ENCODE measurements at regions not wholly inside any gene's neighbourhood (a gene's known extent, or its start where the extent isn't known, plus 50 kb on each side); places are given as distances from the start of the nearest gene placed in this dataset.
"Not testable (repeated sequence)": the region's sequence is repeated elsewhere in the genome, so short reads cannot be mapped to it uniquely, and the experiment has no call there.

DNA sequence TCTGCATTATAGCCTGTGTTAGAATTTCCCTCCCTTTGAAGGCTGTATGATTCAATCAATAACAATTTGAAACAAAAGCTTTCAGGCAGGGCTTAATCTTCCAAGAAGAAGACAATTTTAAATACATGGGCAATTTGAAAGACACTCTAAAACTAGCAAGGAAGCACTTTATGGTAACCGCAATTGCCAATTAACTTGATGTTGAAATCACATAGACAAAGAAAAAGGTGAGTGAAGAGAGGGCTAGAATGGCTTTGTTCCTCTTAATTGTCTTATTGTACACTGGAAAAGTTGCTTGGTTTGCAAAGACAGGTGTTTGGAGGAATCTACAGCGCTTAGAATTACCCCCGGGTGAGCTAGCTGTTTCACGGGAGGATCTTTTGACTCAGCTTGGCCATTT lies 74.4 kb upstream of the PRKX start (continued):
- TF ChIP-seq TEAD2 (tag; IDR thresholded peaks at IDR 0.05) (no peak), ZFPM2 (CRISPR knock-in tag; IDR thresholded peaks at IDR 0.05) (no peak), COPS2 (conservative IDR thresholded peaks at IDR 0.05) (no peak)

DNA sequence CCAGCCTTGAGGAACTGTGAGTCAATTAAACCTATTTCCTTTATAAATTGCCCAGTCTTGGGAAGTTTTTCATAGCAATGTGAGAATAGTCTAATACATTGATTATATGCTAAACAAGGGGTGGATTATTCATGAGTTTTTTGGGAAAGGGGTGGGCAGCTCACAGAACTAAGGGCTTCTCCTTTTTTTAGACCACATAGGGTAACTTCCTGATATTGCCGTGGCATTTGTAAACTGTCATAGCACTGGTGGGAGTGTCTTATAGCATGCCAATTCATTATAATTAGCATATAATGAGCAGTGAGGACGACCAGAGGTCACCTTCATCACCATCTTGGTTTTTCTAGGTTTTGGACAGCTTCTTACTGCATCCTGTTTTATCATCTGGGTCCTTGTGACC lies 72.4 kb upstream of the PRKX start:
- peaks cover 3 to 18% of the 10 kb centered on the region in 2 experiments; a peak in 4 of 5 replicates for H3K27me3 ChIP-seq (ENCODE audit: control insufficient read depth in 2 of 2, insufficient read depth in 2 of 2, low read length in 2 of 2)
- H3K27ac ChIP-seq (ENCODE audit: extremely low read depth, low read depth, low read length); H3K9me3 ChIP-seq (replicated peaks; ENCODE audit: control insufficient read depth, insufficient read depth, low read depth, low read length); H3K9ac ChIP-seq (ENCODE audit: insufficient read depth in 1 of 2, low read depth in 2 of 2, low read length in 2 of 2); FAIRE-seq; intact Hi-C loops (cut with micrococcal nuclease); H3K9me1 ChIP-seq (ENCODE audit: control insufficient read depth, insufficient read depth, low read length); H3K4me2 ChIP-seq (ENCODE audit: insufficient read depth, low read length); CTCF ChIA-PET (ENCODE audit: low intra/inter-chr PET ratio); H3K79me2 ChIP-seq (ENCODE audit: control insufficient read depth, insufficient read depth, low read length); BruUV-seq (replicated peaks); ATAC-seq; POLR2A ChIA-PET; H3K4me3 ChIP-seq; H2AFZ ChIP-seq (ENCODE audit: low read depth, low read length); DNase-seq (ENCODE audit: extremely low read depth in 1 of 4, low spot score in 3 of 4); H4K20me1 ChIP-seq (replicated peaks; ENCODE audit: control insufficient read depth, insufficient read depth, low read length); in situ Hi-C loops (cut with MboI); H3K36me3 ChIP-seq (ENCODE audit: control insufficient read depth, insufficient read depth, low read length); H3K4me1 ChIP-seq (replicated peaks in 1 of 2; ENCODE audit: control insufficient read depth in 2 of 2, insufficient read depth in 2 of 2, low read length in 2 of 2): not testable (repeated sequence)
- WGBS (ENCODE audit: insufficient coverage, low coverage, missing lambda C conversion rate) = 0% methylated on average over 2 of the region's 2 CpGs

DNA sequence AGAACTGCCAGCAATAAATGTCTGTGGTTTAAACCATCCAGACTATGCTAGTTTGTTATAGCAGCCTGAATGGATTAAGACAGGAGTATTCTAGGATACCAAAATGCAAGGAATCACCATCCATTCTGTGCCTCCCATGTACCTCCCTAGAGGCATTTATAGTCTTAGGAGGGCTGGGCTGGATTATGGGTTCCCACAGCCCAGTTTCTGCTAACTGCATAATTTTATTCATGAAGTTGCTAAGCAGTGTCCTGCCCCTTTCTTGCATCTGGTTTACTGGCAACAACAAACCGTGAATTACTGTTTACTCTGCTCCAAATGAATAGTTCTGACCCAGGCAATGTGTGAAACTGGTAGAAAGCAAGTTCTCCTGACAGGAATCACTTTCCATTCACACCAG lies 67.1 kb upstream of the PRKX start:
- Histone ChIP-seq H3K27ac (ENCODE audit: extremely low read depth, low read depth, low read length) (no peak overlapping the region), H4K20me1 (replicated peaks; ENCODE audit: control insufficient read depth, insufficient read depth, low read length) (no peaks in the 10 kb centered on the region), H3K9ac (ENCODE audit: insufficient read depth in 1 of 2, low read depth in 2 of 2, low read length in 2 of 2) (no peak overlapping the region), H3K9me1 (ENCODE audit: control insufficient read depth, insufficient read depth, low read length) (no peaks in the 10 kb centered on the region), H3K36me3 (ENCODE audit: control insufficient read depth, insufficient read depth, low read length) (no peaks in the 10 kb centered on the region), H3K4me3 (no peak overlapping the region), H3K27me3 (ENCODE audit: control insufficient read depth in 2 of 2, insufficient read depth in 2 of 2, low read length in 2 of 2) (no peaks in the 10 kb centered on the region; a peak in 1 of 5 replicates), H3K4me2 (ENCODE audit: insufficient read depth, low read length) (no peak overlapping the region), H2AFZ (ENCODE audit: low read depth, low read length) (no peak overlapping the region), H3K4me1 (replicated peaks in 1 of 2; ENCODE audit: control insufficient read depth in 2 of 2, insufficient read depth in 2 of 2, low read length in 2 of 2) (no peaks in the 10 kb centered on the region), H3K9me3 (replicated peaks; ENCODE audit: control insufficient read depth, insufficient read depth, low read depth, low read length) (no peaks in the 10 kb centered on the region), H3K79me2 (ENCODE audit: control insufficient read depth, insufficient read depth, low read length) (no peaks in the 10 kb centered on the region)
- BruUV-seq (replicated peaks) = no TSS peak
- no peak for FAIRE-seq
- ATAC-seq = no peak
- WGBS (ENCODE audit: insufficient coverage, low coverage, missing lambda C conversion rate) = 0% methylated on average over 1 of the region's 1 CpG
- ChIA-PET POLR2A (no interaction called here), CTCF (ENCODE audit: low intra/inter-chr PET ratio) (no interaction called here)
- in situ Hi-C loops (cut with MboI) (no loop called here), intact Hi-C loops (cut with micrococcal nuclease) (no loop called here)
- no peak for TF ChIP-seq MBD1 (CRISPR knock-in tag; IDR thresholded peaks at IDR 0.05)
- no peak for TF ChIP-seq YY1 (IDR thresholded peaks at IDR 0.05; ENCODE audit: borderline replicate concordance in 1 of 3, control insufficient read depth in 1 of 3, extremely low read depth in 1 of 3, insufficient read depth in 3 of 3, insufficient read length in 1 of 3, insufficient replicate concordance in 2 of 3, low read depth in 1 of 3, low read length in 2 of 3)
- TF ChIP-seq STAT5B (CRISPR knock-in tag; IDR thresholded peaks at IDR 0.05) = no peak
- no peak for TF ChIP-seq CCAR2 (IDR thresholded peaks at IDR 0.05; ENCODE audit: low read depth, low read length)
- no peak for TF ChIP-seq SAFB (IDR thresholded peaks at IDR 0.05; ENCODE audit: borderline replicate concordance, low read depth, low read length)
- TF ChIP-seq NCOA2 (IDR thresholded peaks at IDR 0.05; ENCODE audit: partially characterized antibody in 2 of 2) = no peak
- no peak for TF ChIP-seq MYBL2 (IDR thresholded peaks at IDR 0.05; ENCODE audit: low read depth)
- TF ChIP-seq MYBL2 (CRISPR knock-in tag; IDR thresholded peaks at IDR 0.05; ENCODE audit: borderline replicate concordance) = no peak
- TF ChIP-seq TCF3 (CRISPR knock-in tag; IDR thresholded peaks at IDR 0.05) = no peak
- no peak for DNase-seq (ENCODE audit: extremely low read depth in 1 of 4, low spot score in 3 of 4)
